BJ (cell line): ENCODE measurements at regions not wholly inside any gene's neighbourhood (a gene's known extent, or its start where the extent isn't known, plus 50 kb on each side); places are given as distances from the start of the nearest gene placed in this dataset.

Source experiments
- CTCF ChIA-PET: fragments of 350-600 bp; formaldehyde crosslinking; extraction: SDS; loops from one replicate; lab custom pipeline; 2021; ENCODE audit warnings: antibody characterized with exemption, inconsistent platforms; lab: Yijun Ruan, JAX
- POLR2A ChIA-PET: fragments of 300-600 bp; sonication (Branson Sonifier 250); formaldehyde crosslinking; extraction: SDS; loops from one replicate; lab custom pipeline; 2021; ENCODE audit warnings: antibody characterized with exemption; lab: Charles Lee
- DNase-seq: peaks from one replicate; pipeline ENCODE4 v3.0.0-alpha.2; 2011; ENCODE audit warnings: low read depth
- H3K27me3 ChIP-seq: 2 replicates; pipeline ENCODE4 v1.6.0; 2011; ENCODE audit warnings: low read length; ENCODE audit not compliant: control insufficient read depth, insufficient read depth
- H3K36me3 ChIP-seq: 2 replicates; pipeline ENCODE4 v1.5.1; 2011; ENCODE audit warnings: low read length; ENCODE audit not compliant: control insufficient read depth, insufficient read depth
- H3K4me3 ChIP-seq: 2 replicates; pipeline ENCODE4 v1.5.1; 2011; ENCODE audit warnings: low read depth, mild to moderate bottlenecking, control low read depth, low read length
- TF ChIP-seq, protein P1 (sequence below): IDR thresholded peaks from 2 replicates; pipeline ENCODE4 v1.5.1; 2011; ENCODE audit warnings: low read depth, mild to moderate bottlenecking, control low read depth, inconsistent platforms, low read length, moderate library complexity; ENCODE audit not compliant: insufficient read depth

DNA sequence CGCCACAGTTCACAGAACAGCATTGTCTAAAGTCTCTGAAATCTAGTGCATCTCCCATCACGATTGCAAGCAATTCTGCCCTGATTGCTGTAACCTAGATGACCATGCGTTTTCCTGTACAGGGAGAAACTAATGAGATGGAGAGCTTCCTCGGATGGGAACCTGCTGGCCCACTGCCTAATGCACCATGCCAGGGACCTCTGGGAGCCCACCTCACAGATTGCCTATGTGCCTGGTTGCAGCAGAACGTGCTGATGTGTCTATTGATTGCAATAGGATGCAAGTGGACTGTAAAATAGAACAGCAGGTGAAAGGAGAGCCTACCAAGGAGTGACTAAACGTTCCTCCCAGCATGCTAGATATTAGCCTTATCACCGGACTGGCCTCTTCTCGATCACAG, 141.0 kb upstream of the RAB12 start:
- POLR2A ChIA-PET, result no interaction called here
- no peak overlapping the region for H3K4me3 ChIP-seq
- H3K36me3 ChIP-seq, result no peaks in the 10 kb centered on the region
- CTCF ChIA-PET, result interaction anchor here (0.9 to 5.3 kb wide), 2 partner anchors 10 to 12 kb away, joined by 4 to 34 read pairs; no protein-coding TSS in a partner anchor
- peaks cover 3% of the 10 kb centered on the region; the same call in 1 of the 2 replicates for H3K27me3 ChIP-seq
- DNase-seq, result no peak
- TF ChIP-seq, protein P1, sequence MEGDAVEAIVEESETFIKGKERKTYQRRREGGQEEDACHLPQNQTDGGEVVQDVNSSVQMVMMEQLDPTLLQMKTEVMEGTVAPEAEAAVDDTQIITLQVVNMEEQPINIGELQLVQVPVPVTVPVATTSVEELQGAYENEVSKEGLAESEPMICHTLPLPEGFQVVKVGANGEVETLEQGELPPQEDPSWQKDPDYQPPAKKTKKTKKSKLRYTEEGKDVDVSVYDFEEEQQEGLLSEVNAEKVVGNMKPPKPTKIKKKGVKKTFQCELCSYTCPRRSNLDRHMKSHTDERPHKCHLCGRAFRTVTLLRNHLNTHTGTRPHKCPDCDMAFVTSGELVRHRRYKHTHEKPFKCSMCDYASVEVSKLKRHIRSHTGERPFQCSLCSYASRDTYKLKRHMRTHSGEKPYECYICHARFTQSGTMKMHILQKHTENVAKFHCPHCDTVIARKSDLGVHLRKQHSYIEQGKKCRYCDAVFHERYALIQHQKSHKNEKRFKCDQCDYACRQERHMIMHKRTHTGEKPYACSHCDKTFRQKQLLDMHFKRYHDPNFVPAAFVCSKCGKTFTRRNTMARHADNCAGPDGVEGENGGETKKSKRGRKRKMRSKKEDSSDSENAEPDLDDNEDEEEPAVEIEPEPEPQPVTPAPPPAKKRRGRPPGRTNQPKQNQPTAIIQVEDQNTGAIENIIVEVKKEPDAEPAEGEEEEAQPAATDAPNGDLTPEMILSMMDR, result no peak

DNA sequence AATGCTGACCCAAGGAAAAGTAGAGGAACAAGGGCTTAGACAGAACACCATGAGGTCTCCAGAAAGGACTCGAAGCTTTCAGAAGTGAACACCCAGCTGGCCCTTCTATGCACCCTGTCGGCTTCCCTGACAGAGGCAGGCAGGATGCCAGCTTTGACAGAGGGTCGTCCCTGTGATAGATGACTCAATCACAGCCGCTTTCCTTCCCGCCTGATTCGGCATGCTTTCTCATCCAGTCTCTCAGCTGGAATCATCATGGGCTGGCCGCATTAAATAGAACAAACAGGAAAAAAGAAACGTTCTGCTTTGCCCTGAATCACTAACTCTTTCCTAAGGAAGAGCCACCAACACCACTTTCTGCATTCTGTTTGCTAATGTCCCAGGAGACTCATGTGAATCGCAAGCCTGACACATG, 140.3 kb upstream of the RAB12 start:
- POLR2A ChIA-PET, result no interaction called here
- no peak overlapping the region for H3K4me3 ChIP-seq
- peaks cover 3% of the 10 kb centered on the region for H3K27me3 ChIP-seq
- CTCF ChIA-PET, result interaction anchor here (0.5 to 5.3 kb wide), 4 partner anchors 10 to 384 kb away, joined by 3 to 34 read pairs (median 3); no protein-coding TSS in a partner anchor
- TF ChIP-seq, protein P1, result no peak
- DNase-seq, result no peak
- H3K36me3 ChIP-seq, result no peaks in the 10 kb centered on the region

DNA sequence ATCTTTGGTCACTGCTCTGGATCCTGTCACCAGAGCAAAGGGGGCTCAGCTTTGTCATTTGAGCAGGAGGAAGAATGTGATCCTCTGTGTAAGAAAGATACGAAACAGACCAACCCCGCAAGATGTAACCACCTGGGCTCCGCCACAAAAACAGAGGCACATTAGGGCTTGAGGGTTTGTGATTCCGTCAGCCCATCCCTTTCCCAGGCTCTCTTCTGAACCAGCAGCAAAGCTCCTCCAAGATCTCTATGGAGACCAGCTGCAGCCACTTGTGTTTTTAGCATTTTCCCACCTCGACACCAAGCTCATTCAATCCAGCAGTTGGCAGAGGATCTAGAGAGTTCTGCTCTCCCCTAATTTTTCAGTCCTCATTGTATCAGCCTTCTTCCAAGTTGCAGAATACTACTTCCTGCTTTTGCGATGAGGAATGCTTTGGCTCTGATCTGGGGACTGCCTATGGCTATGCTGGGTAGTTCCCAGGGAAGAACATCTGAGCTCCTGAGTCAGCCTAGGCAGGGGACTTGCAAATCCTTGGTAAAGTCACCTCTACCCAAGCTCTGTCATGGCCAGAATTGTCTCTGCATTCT, 139.6 kb upstream of the RAB12 start:
- Histone ChIP-seq H3K4me3 (no peak overlapping the region), H3K27me3 (peaks cover 3% of the 10 kb centered on the region), H3K36me3 (no peaks in the 10 kb centered on the region)
- TF ChIP-seq, protein P1, result no peak
- CTCF ChIA-PET, result interaction anchor here (0.7 to 5.3 kb wide), 4 partner anchors 9 to 384 kb away, joined by 3 to 34 read pairs (median 3); no protein-coding TSS in a partner anchor
- POLR2A ChIA-PET, result no interaction called here
- DNase-seq, result no peak

DNA sequence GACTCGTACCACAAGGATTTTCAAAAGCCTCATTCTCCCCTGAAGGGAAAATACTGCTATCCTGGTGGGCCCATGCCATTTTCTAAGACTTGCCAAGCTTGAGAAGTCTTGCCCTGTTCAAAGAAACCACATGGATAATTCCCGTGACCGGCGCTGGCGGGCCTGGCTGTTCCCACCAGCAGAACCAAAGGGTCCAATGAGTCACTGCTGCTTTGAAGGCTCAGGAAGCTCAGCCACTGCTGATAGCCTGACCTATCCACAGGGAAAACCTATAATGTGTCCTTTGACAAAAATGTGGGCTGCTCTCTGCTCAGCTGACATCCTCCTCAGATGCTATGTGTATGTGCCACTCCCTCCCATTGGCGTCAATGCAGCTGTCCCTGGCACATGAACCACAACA, 137.9 kb upstream of the RAB12 start:
- TF ChIP-seq, protein P1, result no peak
- DNase-seq, result no peak
- Histone ChIP-seq H3K36me3 (no peaks in the 10 kb centered on the region), H3K27me3 (peaks cover 4% of the 10 kb centered on the region), H3K4me3 (no peak overlapping the region)
- CTCF ChIA-PET, result interaction anchor here (0.8 to 2.7 kb wide), 2 partner anchors 10 to 19 kb away, joined by 3 to 8 read pairs; no protein-coding TSS in a partner anchor
- POLR2A ChIA-PET, result no interaction called here

DNA sequence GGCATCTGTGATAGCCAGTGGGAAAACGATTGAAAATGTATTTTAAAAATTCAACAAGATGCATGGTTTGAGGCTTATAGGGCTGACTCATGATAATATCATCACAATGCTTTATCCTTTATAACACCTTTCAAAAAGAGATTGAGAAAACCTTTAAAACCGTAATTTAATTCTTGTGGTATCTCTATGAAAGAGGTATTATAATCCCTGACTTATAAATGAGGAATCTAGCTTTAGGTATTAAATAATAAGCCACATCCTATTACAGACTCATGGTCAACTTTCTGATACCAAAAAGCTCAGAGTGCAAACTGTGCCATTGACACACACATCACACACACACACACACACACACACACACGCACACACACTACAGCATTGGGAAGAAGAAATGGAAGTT, 134.6 kb upstream of the RAB12 start:
- DNase-seq, result no peak
- no peak overlapping the region for H3K4me3 ChIP-seq
- no peaks in the 10 kb centered on the region for H3K36me3 ChIP-seq
- CTCF ChIA-PET, result no interaction called here
- peaks cover 9% of the 10 kb centered on the region for H3K27me3 ChIP-seq
- POLR2A ChIA-PET, result no interaction called here
- TF ChIP-seq, protein P1, result no peak
